K562 (cell line): ENCODE measurements at regions not wholly inside any gene's neighbourhood (a gene's known extent, or its start where the extent isn't known, plus 50 kb on each side); places are given as distances from the start of the nearest gene placed in this dataset.

Experiments used
- C11orf30 ChIP-seq: fragments of 450-650 bp; IDR thresholded peaks from 2 replicates; pipeline ENCODE4 v1.6.1; 2016; ENCODE audit warnings: low read depth, mild to moderate bottlenecking
- KAT7 ChIP-seq: sonication (generic); formaldehyde crosslinking; IDR thresholded peaks from 2 replicates; pipeline ENCODE4 v1.8.0; 2022; ENCODE audit warnings: missing genetic modification reagents, mild to moderate bottlenecking, borderline replicate concordance
- MEF2A ChIP-seq: IDR thresholded peaks from 2 replicates; pipeline ENCODE4 v1.6.1; 2011; ENCODE audit warnings: low read depth, mild to moderate bottlenecking, low read length, moderate library complexity; ENCODE audit not compliant: control insufficient read depth
- MTA3 ChIP-seq: fragments of 450-650 bp; formaldehyde crosslinking; IDR thresholded peaks from 2 replicates; pipeline ENCODE4 v1.6.1; 2017; ENCODE audit warnings: mild to moderate bottlenecking, borderline replicate concordance
- PHB ChIP-seq: fragments of 250-450 bp; sonication (Bioruptor Pico); IDR thresholded peaks from 2 replicates; pipeline ENCODE4 v1.5.0; 2021
- TEAD1 ChIP-seq, 2 experiments: fragments of 450-650 bp in 1 of 2; sonication (generic) in 1 of 2; formaldehyde crosslinking; IDR thresholded peaks; 2 replicates each; pipeline versions ENCODE4 v1.4.0 to v1.8.0; 2020 to 2022; ENCODE audit warnings: mild to moderate bottlenecking in 2 of 2, missing genetic modification reagents in 1 of 2
- TOE1 ChIP-seq, 2 experiments: fragments of 450-650 bp in 1 of 2; sonication (generic) in 1 of 2; formaldehyde crosslinking in 1 of 2; IDR thresholded peaks; 2 replicates each; pipeline versions ENCODE4 v1.7.1 to v1.8.0; 2016 to 2022; ENCODE audit warnings: borderline replicate concordance in 2 of 2, mild to moderate bottlenecking in 2 of 2, antibody characterized with exemption in 1 of 2, inconsistent platforms in 1 of 2, low read depth in 1 of 2, missing genetic modification reagents in 1 of 2, moderate library complexity in 1 of 2
- YY1 ChIP-seq, 3 experiments: IDR thresholded peaks; 2 replicates each; pipeline ENCODE4 v1.6.1; 2011; ENCODE audit warnings: low read length in 2 of 3, mild to moderate bottlenecking in 2 of 3, moderate library complexity in 2 of 3, borderline replicate concordance in 1 of 3, control low read depth in 1 of 3, low read depth in 1 of 3; ENCODE audit not compliant: insufficient read depth in 3 of 3, insufficient replicate concordance in 2 of 3, control insufficient read depth in 1 of 3, insufficient read length in 1 of 3; ENCODE audit errors: extremely low read depth in 1 of 3
- ZNF316 ChIP-seq: fragments of 450-650 bp; IDR thresholded peaks from 2 replicates; pipeline ENCODE4 v1.6.1; 2016
- ZNF668 ChIP-seq: fragments of 250-450 bp; sonication (Bioruptor Pico); IDR thresholded peaks from 2 replicates; pipeline ENCODE4 v1.8.0; 2022; ENCODE audit warnings: mild to moderate bottlenecking, inconsistent platforms
- TF ChIP-seq, protein P1 (sequence below), 2 experiments: fragments of 450-650 bp in 1 of 2; sonication (generic) in 1 of 2; formaldehyde crosslinking in 1 of 2; IDR thresholded peaks; 2 replicates each; pipeline versions ENCODE4 v1.7.1 to v1.9.0; 2016 to 2022; ENCODE audit warnings: inconsistent platforms in 1 of 2, mild to moderate bottlenecking in 1 of 2, missing genetic modification reagents in 1 of 2
- TF ChIP-seq, protein P2 (sequence below), 2 experiments: fragments of 200-800 bp in 1 of 2; sonication (Bioruptor generic) in 1 of 2; sonication (generic) in 1 of 2; formaldehyde crosslinking in 1 of 2; IDR thresholded peaks in 1 of 2; conservative IDR thresholded peaks in 1 of 2; 2 replicates each; pipeline versions ENCODE4 v1.5.0 to v1.6.1; 2016 to 2020; ENCODE audit warnings: missing compliant biosample characterization in 1 of 2, missing genetic modification characterization in 1 of 2, missing genetic modification reagents in 1 of 2
- TF ChIP-seq, protein P3 (sequence below): fragments of 450-650 bp; formaldehyde crosslinking; IDR thresholded peaks from 2 replicates; pipeline ENCODE4 v1.4.0; 2022; ENCODE audit warnings: missing genetic modification characterization

DNA sequence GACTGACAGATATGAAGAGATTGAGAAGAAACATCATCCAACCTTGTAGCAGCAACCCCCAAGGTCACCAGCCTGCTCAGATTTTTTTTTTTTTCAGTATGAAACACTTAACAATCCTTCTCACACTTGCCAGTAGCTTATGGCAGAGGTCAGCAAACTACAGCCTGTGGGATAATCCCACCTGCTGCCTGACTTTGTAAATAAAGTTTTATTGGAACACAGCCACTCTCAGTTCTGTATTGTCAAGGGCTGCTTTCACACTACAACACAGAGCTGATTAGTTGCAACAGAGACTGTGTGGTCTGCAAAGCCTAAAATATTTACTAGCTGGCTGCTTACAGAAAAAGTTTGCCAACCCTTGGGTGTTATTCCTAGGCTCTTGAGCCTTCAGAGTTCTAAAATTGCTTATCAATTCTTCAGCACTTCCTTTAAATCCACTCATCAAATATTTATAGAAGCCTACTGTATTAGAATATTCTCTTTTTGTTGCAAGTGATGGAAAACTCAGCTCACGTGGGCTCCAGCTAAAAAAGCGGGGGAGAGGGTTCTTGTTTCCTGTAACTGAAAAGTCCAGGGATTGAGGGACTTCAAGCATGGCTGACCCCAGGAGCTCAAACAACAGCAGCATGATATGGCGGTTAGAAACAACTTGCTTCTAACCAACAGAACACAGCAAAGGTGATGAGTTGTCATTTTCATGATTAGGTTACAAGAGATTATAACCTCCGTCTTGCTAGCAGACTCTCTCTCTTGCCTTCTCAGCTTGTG is 246.1 kb downstream of the SHQ1 start (continued):
- TF ChIP-seq, protein P1, sequence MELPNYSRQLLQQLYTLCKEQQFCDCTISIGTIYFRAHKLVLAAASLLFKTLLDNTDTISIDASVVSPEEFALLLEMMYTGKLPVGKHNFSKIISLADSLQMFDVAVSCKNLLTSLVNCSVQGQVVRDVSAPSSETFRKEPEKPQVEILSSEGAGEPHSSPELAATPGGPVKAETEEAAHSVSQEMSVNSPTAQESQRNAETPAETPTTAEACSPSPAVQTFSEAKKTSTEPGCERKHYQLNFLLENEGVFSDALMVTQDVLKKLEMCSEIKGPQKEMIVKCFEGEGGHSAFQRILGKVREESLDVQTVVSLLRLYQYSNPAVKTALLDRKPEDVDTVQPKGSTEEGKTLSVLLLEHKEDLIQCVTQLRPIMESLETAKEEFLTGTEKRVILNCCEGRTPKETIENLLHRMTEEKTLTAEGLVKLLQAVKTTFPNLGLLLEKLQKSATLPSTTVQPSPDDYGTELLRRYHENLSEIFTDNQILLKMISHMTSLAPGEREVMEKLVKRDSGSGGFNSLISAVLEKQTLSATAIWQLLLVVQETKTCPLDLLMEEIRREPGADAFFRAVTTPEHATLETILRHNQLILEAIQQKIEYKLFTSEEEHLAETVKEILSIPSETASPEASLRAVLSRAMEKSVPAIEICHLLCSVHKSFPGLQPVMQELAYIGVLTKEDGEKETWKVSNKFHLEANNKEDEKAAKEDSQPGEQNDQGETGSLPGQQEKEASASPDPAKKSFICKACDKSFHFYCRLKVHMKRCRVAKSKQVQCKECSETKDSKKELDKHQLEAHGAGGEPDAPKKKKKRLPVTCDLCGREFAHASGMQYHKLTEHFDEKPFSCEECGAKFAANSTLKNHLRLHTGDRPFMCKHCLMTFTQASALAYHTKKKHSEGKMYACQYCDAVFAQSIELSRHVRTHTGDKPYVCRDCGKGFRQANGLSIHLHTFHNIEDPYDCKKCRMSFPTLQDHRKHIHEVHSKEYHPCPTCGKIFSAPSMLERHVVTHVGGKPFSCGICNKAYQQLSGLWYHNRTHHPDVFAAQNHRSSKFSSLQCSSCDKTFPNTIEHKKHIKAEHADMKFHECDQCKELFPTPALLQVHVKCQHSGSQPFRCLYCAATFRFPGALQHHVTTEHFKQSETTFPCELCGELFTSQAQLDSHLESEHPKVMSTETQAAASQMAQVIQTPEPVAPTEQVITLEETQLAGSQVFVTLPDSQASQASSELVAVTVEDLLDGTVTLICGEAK (IDR thresholded peaks at IDR 0.05), result peak; percentile 95
- TF ChIP-seq, protein P1 (CRISPR knock-in tag; IDR thresholded peaks at IDR 0.05), result peak; percentile 77
- TF ChIP-seq ZNF316, result peak; percentile 60
- TF ChIP-seq C11orf30, result peak; percentile 43; the same call in 1 of the 2 replicates
- TF ChIP-seq TEAD1 (CRISPR knock-in tag; IDR thresholded peaks at IDR 0.05), result no peak
- no peak for TF ChIP-seq TOE1 (IDR thresholded peaks at IDR 0.05; ENCODE audit: borderline replicate concordance)
- TF ChIP-seq TOE1 (CRISPR knock-in tag; IDR thresholded peaks at IDR 0.05; ENCODE audit: borderline replicate concordance, low read depth), result no peak
- TF ChIP-seq YY1 (IDR thresholded peaks at IDR 0.05; ENCODE audit: borderline replicate concordance in 1 of 3, control insufficient read depth in 1 of 3, extremely low read depth in 1 of 3, insufficient read depth in 3 of 3, insufficient read length in 1 of 3, insufficient replicate concordance in 2 of 3, low read depth in 1 of 3, low read length in 2 of 3), result no peak
- no peak for TF ChIP-seq ZNF668
- TF ChIP-seq KAT7, result no peak
- TF ChIP-seq, protein P2, sequence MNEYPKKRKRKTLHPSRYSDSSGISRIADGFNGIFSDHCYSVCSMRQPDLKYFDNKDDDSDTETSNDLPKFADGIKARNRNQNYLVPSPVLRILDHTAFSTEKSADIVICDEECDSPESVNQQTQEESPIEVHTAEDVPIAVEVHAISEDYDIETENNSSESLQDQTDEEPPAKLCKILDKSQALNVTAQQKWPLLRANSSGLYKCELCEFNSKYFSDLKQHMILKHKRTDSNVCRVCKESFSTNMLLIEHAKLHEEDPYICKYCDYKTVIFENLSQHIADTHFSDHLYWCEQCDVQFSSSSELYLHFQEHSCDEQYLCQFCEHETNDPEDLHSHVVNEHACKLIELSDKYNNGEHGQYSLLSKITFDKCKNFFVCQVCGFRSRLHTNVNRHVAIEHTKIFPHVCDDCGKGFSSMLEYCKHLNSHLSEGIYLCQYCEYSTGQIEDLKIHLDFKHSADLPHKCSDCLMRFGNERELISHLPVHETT (CRISPR knock-in tag; conservative IDR thresholded peaks at IDR 0.05 in 1 of 2, IDR thresholded peaks at IDR 0.05 in 1 of 2), result no peak
- no peak for TF ChIP-seq MEF2A
- no peak for TF ChIP-seq PHB (CRISPR knock-in tag)
- no peak for TF ChIP-seq MTA3
- TF ChIP-seq, protein P3, sequence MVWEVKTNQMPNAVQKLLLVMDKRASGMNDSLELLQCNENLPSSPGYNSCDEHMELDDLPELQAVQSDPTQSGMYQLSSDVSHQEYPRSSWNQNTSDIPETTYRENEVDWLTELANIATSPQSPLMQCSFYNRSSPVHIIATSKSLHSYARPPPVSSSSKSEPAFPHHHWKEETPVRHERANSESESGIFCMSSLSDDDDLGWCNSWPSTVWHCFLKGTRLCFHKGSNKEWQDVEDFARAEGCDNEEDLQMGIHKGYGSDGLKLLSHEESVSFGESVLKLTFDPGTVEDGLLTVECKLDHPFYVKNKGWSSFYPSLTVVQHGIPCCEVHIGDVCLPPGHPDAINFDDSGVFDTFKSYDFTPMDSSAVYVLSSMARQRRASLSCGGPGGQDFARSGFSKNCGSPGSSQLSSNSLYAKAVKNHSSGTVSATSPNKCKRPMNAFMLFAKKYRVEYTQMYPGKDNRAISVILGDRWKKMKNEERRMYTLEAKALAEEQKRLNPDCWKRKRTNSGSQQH (CRISPR knock-in tag), result no peak
